Gastroesophageal sphincter (tissue), 4 donors: ENCODE measurements at regions not wholly inside any gene's neighbourhood (a gene's known extent, or its start where the extent isn't known, plus 50 kb on each side); places are given as distances from the start of the nearest gene placed in this dataset.

Experiments
- ATAC-seq: fragments of 150-250 bp; one replicate; pipeline ENCODE4 v1.9.1; 2016; ENCODE audit warnings: mild to moderate bottlenecking, moderate library complexity
- H3K27ac ChIP-seq, 4 donors: fragments of 200-600 bp; sonication (generic) in 3 of 4; 1 replicate in 3 of 4; 2 replicates in 1 of 4; pipeline ENCODE4 v1.5.1; 2016 to 2019
- H3K27me3 ChIP-seq: fragments of 200-600 bp; sonication (generic); one replicate; pipeline ENCODE4 v1.5.1; 2019
- H3K36me3 ChIP-seq, 2 donors: fragments of 200-600 bp; sonication (generic); one replicate each; pipeline ENCODE4 v1.5.1; 2019; ENCODE audit warnings: control low read depth in 1 of 2
- H3K4me1 ChIP-seq, 3 donors: fragments of 200-600 bp; sonication (generic); 1 replicate in 2 of 3; 2 replicates in 1 of 3; pipeline ENCODE4 v1.5.1; 2016 to 2019; ENCODE audit warnings: control low read depth in 2 of 3
- H3K4me3 ChIP-seq, 2 donors: fragments of 200-600 bp; sonication (generic); one replicate each; pipeline ENCODE4 v1.5.1; 2019; ENCODE audit warnings: mild to moderate bottlenecking in 1 of 2, moderate library complexity in 1 of 2
- H3K9me3 ChIP-seq, 3 donors: fragments of 200-600 bp; sonication (generic); one replicate each; pipeline ENCODE4 v1.5.1; 2017 to 2019; ENCODE audit warnings: control low read depth in 2 of 3
- CTCF ChIP-seq, 4 experiments: fragments of 200-600 bp in 2 of 4; fragments of 450-650 bp in 2 of 4; sonication (generic) in 1 of 4; IDR thresholded peaks; one replicate each; pipeline ENCODE4 v1.5.1; 2017 to 2019; ENCODE audit warnings: antibody characterized with exemption in 4 of 4, mild to moderate bottlenecking in 2 of 4, moderate library complexity in 2 of 4
- EP300 ChIP-seq: sonication (generic); formaldehyde crosslinking; IDR thresholded peaks from one replicate; pipeline ENCODE4 v1.6.1; 2017; ENCODE audit warnings: antibody characterized with exemption, mild to moderate bottlenecking
- POLR2A ChIP-seq, 2 donors: fragments of 450-650 bp; IDR thresholded peaks; one replicate each; pipeline ENCODE4 v1.6.1; 2017; ENCODE audit warnings: antibody characterized with exemption in 2 of 2, mild to moderate bottlenecking in 2 of 2, moderate library complexity in 1 of 2
- POLR2AphosphoS5 ChIP-seq: sonication (generic); formaldehyde crosslinking; IDR thresholded peaks from one replicate; pipeline ENCODE4 v1.6.1; 2017; ENCODE audit warnings: antibody characterized with exemption
- WGBS, 2 donors: methylation state at CpG; one replicate each; pipeline ENCODE4 v1.1.5; 2018; ENCODE audit warnings: low coverage in 1 of 2; 5-methylcytosine and 5-hydroxymethylcytosine counted together

- Histone ChIP-seq H3K27ac (no peak overlapping the region), H3K4me3 (no peak overlapping the region), H3K27me3 (no peaks in the 10 kb centered on the region), H3K36me3 (no peaks in the 10 kb centered on the region), H3K4me1 (no peaks in the 10 kb centered on the region), H3K9me3 (no peaks in the 10 kb centered on the region)
- no peak for ATAC-seq
- no peak for TF ChIP-seq POLR2AphosphoS5
- WGBS, 2 donors: 86 to 90% methylated on average over 1 of the region's 1 CpG
Measured at GRCh38 chr6:50135968-50136367, 86.2 kb upstream of the DEFB112 start.

GRCh38 chr6:50141100-50141499 lies 91.4 kb upstream of the DEFB112 start:
- no peak for ATAC-seq
- Histone ChIP-seq H3K9me3 (no peaks in the 10 kb centered on the region), H3K4me3 (no peak overlapping the region), H3K36me3 (no peaks in the 10 kb centered on the region), H3K4me1 (no peaks in the 10 kb centered on the region), H3K27ac (no peak overlapping the region), H3K27me3 (no peaks in the 10 kb centered on the region)
- no peak for TF ChIP-seq POLR2A (IDR thresholded peaks at IDR 0.05)
- TF ChIP-seq EP300: no peak
- no peak for TF ChIP-seq POLR2AphosphoS5
- no peak for TF ChIP-seq CTCF (IDR thresholded peaks at IDR 0.05)

- Histone ChIP-seq H3K4me1 (no peaks in the 10 kb centered on the region), H3K9me3 (no peaks in the 10 kb centered on the region), H3K27ac (no peak overlapping the region), H3K4me3 (no peak overlapping the region), H3K27me3 (no peaks in the 10 kb centered on the region), H3K36me3 (no peaks in the 10 kb centered on the region)
- no peak for ATAC-seq
- WGBS, 2 donors: 65 to 89% methylated on average over 2 of the region's 2 CpGs
- TF ChIP-seq CTCF (IDR thresholded peaks at IDR 0.05) (no peak), EP300 (no peak), POLR2A (IDR thresholded peaks at IDR 0.05) (no peak), POLR2AphosphoS5 (no peak)
Measured at GRCh38 chr6:50143011-50143719, 93.4 kb upstream of the DEFB112 start.

GRCh38 chr6:50145125-50145524 lies 95.4 kb upstream of the DEFB112 start:
- no peak overlapping the region for H3K27ac ChIP-seq
- no peak overlapping the region for H3K4me3 ChIP-seq
- no peaks in the 10 kb centered on the region for H3K36me3 ChIP-seq
- H3K9me3 ChIP-seq: no peaks in the 10 kb centered on the region
- ATAC-seq: no peak
- no peaks in the 10 kb centered on the region for H3K27me3 ChIP-seq
- H3K4me1 ChIP-seq: no peaks in the 10 kb centered on the region
- TF ChIP-seq POLR2A (IDR thresholded peaks at IDR 0.05) (no peak), CTCF (IDR thresholded peaks at IDR 0.05) (no peak), POLR2AphosphoS5 (no peak), EP300 (no peak)

GRCh38 chr6:50147371-50147770 lies 97.6 kb upstream of the DEFB112 start:
- Histone ChIP-seq H3K4me3 (no peak overlapping the region), H3K27ac (no peak overlapping the region), H3K9me3 (no peaks in the 10 kb centered on the region), H3K27me3 (no peaks in the 10 kb centered on the region), H3K4me1 (no peaks in the 10 kb centered on the region), H3K36me3 (no peaks in the 10 kb centered on the region)
- WGBS, 2 donors: 76 to 92% methylated on average over 1 to 3 of the region's 3 CpGs
- no peak for ATAC-seq
- TF ChIP-seq EP300: no peak
- no peak for TF ChIP-seq POLR2A (IDR thresholded peaks at IDR 0.05)
- TF ChIP-seq CTCF (IDR thresholded peaks at IDR 0.05): no peak
- no peak for TF ChIP-seq POLR2AphosphoS5
